Neuronal stem cell (in vitro differentiated cells): ENCODE measurements at regions not wholly inside any gene's neighbourhood (a gene's known extent, or its start where the extent isn't known, plus 50 kb on each side); places are given as distances from the start of the nearest gene placed in this dataset.

Source experiments
- DNase-seq: peaks from one replicate; pipeline ENCODE4 v3.0.0-alpha.2; 2013; ENCODE audit warnings: low spot score
- H2AFZ ChIP-seq: one replicate; pipeline ENCODE4 v1.6.1; 2013; ENCODE audit warnings: mild to moderate bottlenecking, low read length, inconsistent platforms
- H2AK5ac ChIP-seq: 2 replicates; pipeline ENCODE4 v1.6.1; 2013; ENCODE audit warnings: low read depth, mild to moderate bottlenecking, inconsistent platforms, low read length, moderate library complexity, mixed read lengths
- H2BK120ac ChIP-seq: 2 replicates; pipeline ENCODE4 v1.6.1; 2013; ENCODE audit warnings: low read depth, mild to moderate bottlenecking, inconsistent platforms, low read length, moderate library complexity, mixed read lengths
- H2BK12ac ChIP-seq: one replicate; pipeline ENCODE4 v1.6.1; 2013; ENCODE audit warnings: low read length, inconsistent platforms
- H2BK15ac ChIP-seq: 2 replicates; pipeline ENCODE4 v1.6.1; 2013; ENCODE audit warnings: mild to moderate bottlenecking, low read length, inconsistent platforms, mixed read lengths
- H2BK5ac ChIP-seq: one replicate; pipeline ENCODE4 v1.6.1; 2013; ENCODE audit warnings: inconsistent platforms, mild to moderate bottlenecking, low read length, moderate library complexity
- H3K14ac ChIP-seq: one replicate; pipeline ENCODE4 v1.6.1; 2013; ENCODE audit warnings: low read length, inconsistent platforms
- H3K18ac ChIP-seq: 2 replicates; pipeline ENCODE4 v1.6.1; 2013; ENCODE audit warnings: low read length, inconsistent platforms
- H3K23ac ChIP-seq: 2 replicates; pipeline ENCODE4 v1.6.1; 2013; ENCODE audit warnings: low read depth, mild to moderate bottlenecking, mixed read lengths, low read length, inconsistent platforms; ENCODE audit not compliant: poor library complexity
- H3K27ac ChIP-seq: replicated peaks from 3 replicates; pipeline ENCODE4 v1.5.1; 2013; ENCODE audit warnings: low read length, inconsistent platforms
- H3K27me3 ChIP-seq, 3 experiments: 2 replicates each; pipeline ENCODE4 v1.6.1; 2013; ENCODE audit warnings: low read length in 3 of 3, mild to moderate bottlenecking in 2 of 3, inconsistent platforms in 1 of 3, low read depth in 1 of 3, mixed read lengths in 1 of 3, moderate library complexity in 1 of 3; ENCODE audit not compliant: control insufficient read depth in 3 of 3, insufficient read depth in 3 of 3
- H3K36me3 ChIP-seq, 2 donors: replicated peaks in 1 of 2; 2 replicates each; pipeline ENCODE4 v1.6.1; 2013; ENCODE audit warnings: low read length in 2 of 2; ENCODE audit not compliant: control insufficient read depth in 2 of 2, insufficient read depth in 2 of 2
- H3K4ac ChIP-seq: 2 replicates; pipeline ENCODE4 v1.6.1; 2013; ENCODE audit warnings: inconsistent platforms, mild to moderate bottlenecking, low read length, moderate library complexity
- H3K4me1 ChIP-seq, 2 donors: 1 replicate in 1 of 2; 2 replicates in 1 of 2; pipeline ENCODE4 v1.6.1; 2013; ENCODE audit warnings: low read length in 2 of 2, low read depth in 1 of 2; ENCODE audit not compliant: control insufficient read depth in 2 of 2, insufficient read depth in 1 of 2
- H3K4me2 ChIP-seq: one replicate; pipeline ENCODE4 v1.6.1; 2013; ENCODE audit warnings: mild to moderate bottlenecking, low read length, inconsistent platforms; ENCODE audit not compliant: insufficient read depth, poor library complexity, severe bottlenecking
- H3K4me3 ChIP-seq, 2 donors: 2 replicates each; pipeline ENCODE4 v1.5.1; 2013; ENCODE audit warnings: low read length in 2 of 2, mild to moderate bottlenecking in 2 of 2, inconsistent platforms in 1 of 2, moderate library complexity in 1 of 2
- H3K79me1 ChIP-seq: one replicate; pipeline ENCODE4 v1.6.1; 2013; ENCODE audit warnings: low read depth, mild to moderate bottlenecking, inconsistent platforms, low read length, moderate library complexity
- H3K9ac ChIP-seq: one replicate; pipeline ENCODE4 v1.6.1; 2013; ENCODE audit warnings: mild to moderate bottlenecking, low read depth, low read length, inconsistent platforms; ENCODE audit not compliant: poor library complexity
- H3K9me3 ChIP-seq, 2 donors: replicated peaks in 1 of 2; 2 replicates each; pipeline versions ENCODE3 to v1.6.1; 2013; ENCODE audit warnings: low read length in 2 of 2, mild to moderate bottlenecking in 2 of 2, inconsistent platforms in 1 of 2, low read depth in 1 of 2, mixed read lengths in 1 of 2, moderate library complexity in 1 of 2; ENCODE audit not compliant: control insufficient read depth in 2 of 2, insufficient read depth in 1 of 2
- H4K8ac ChIP-seq: one replicate; pipeline ENCODE4 v1.6.1; 2013; ENCODE audit warnings: low read depth, mild to moderate bottlenecking, inconsistent platforms, low read length, moderate library complexity
- H4K91ac ChIP-seq: one replicate; pipeline ENCODE4 v1.6.1; 2013; ENCODE audit warnings: low read length, low read depth, mild to moderate bottlenecking, inconsistent platforms; ENCODE audit not compliant: poor library complexity
- WGBS, 2 donors: extraction: QIAGEN DNeasy Blood & Tissue Kit; methylation state at CpG; one replicate each; pipeline ENCODE4 v1.1.7; 2013; ENCODE audit warnings: missing lambda C conversion rate in 2 of 2, mixed read lengths in 1 of 2; ENCODE audit not compliant: insufficient read length in 2 of 2, insufficient replicate concordance in 1 of 2; ENCODE audit errors: extremely low coverage in 2 of 2; 5-methylcytosine and 5-hydroxymethylcytosine counted together

DNA sequence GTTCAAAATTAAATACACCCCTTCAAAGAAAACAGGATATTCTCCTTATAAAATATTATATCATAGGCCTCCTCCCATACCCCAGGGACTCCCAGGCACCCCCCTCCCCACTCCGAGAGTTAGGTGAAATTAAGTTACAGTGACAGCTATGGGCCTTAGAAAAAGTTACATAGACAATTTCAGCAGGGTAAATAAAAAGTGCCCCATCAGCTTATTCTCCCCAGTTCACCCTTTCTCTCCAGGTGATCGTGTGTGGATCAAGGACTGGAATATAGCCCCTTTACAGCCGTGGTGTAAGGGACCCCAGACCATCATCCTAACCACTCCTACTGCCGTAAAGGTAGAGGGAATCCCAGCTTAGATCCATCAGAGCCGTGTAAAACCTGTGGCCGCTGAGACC is 147.6 kb upstream of the FGF16 start:
- H4K91ac ChIP-seq = no peak overlapping the region
- H3K18ac ChIP-seq = no peak overlapping the region
- no peak overlapping the region for H2BK12ac ChIP-seq
- H2AFZ ChIP-seq = no peak overlapping the region
- H3K4me1 ChIP-seq = no peaks in the 10 kb centered on the region
- H3K4me2 ChIP-seq = no peak overlapping the region
- H3K79me1 ChIP-seq = no peaks in the 10 kb centered on the region
- H4K8ac ChIP-seq = no peak overlapping the region
- H3K27me3 ChIP-seq = no peaks in the 10 kb centered on the region
- no peak overlapping the region for H2BK5ac ChIP-seq
- H3K4ac ChIP-seq = no peak overlapping the region
- no peak overlapping the region for H2AK5ac ChIP-seq
- H2BK120ac ChIP-seq = no peak overlapping the region
- no peak overlapping the region for H3K9ac ChIP-seq
- no peak overlapping the region for H2BK15ac ChIP-seq
- H3K27ac ChIP-seq = no peak overlapping the region
- H3K4me3 ChIP-seq = no peak overlapping the region
- peaks cover 0 to 3% of the 10 kb centered on the region in 2 donors for H3K9me3 ChIP-seq
- H3K14ac ChIP-seq = no peak overlapping the region
- H3K36me3 ChIP-seq = no peaks in the 10 kb centered on the region
- no CpG with 5 or more reads among the region's 6 CpGs for WGBS, 2 donors
- DNase-seq = no peak
- H3K23ac ChIP-seq = no peak overlapping the region

DNA sequence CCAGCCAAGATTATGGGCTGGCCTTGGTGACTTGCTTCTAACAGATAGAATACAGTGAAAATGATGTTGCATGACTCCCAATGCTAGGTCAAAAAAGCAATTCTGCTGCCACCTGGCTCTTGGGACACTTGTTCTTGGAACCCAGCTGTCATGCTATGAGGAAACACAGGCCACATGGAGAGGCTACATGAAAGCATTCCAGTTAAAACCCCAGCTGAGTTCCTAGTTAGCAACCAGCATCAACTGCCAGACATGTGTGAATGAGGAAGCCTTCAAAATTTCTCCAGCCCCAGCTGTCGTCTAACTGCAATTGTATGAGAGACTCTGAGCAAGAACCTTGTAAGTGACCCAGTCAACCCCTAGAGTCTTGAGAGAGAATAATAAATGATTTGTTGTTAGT is 105.2 kb upstream of the FGF16 start:
- no peak overlapping the region for H3K4me3 ChIP-seq
- no peaks in the 10 kb centered on the region for H3K9me3 ChIP-seq
- H3K4ac ChIP-seq = no peak overlapping the region
- no peak overlapping the region for H2BK5ac ChIP-seq
- no peak overlapping the region for H2BK120ac ChIP-seq
- H2BK15ac ChIP-seq = no peak overlapping the region
- H2BK12ac ChIP-seq = no peak overlapping the region
- no CpG with 5 or more reads among the region's 1 CpG for WGBS, 2 donors
- no peak overlapping the region for H3K4me2 ChIP-seq
- no peak overlapping the region for H4K91ac ChIP-seq
- no peaks in the 10 kb centered on the region for H3K79me1 ChIP-seq
- no peaks in the 10 kb centered on the region for H3K4me1 ChIP-seq
- no peaks in the 10 kb centered on the region for H3K36me3 ChIP-seq
- H4K8ac ChIP-seq = no peak overlapping the region
- no peaks in the 10 kb centered on the region for H3K27me3 ChIP-seq
- H2AFZ ChIP-seq = no peak overlapping the region
- DNase-seq = no peak
- H2AK5ac ChIP-seq = no peak overlapping the region
- no peak overlapping the region for H3K14ac ChIP-seq
- H3K23ac ChIP-seq = no peak overlapping the region
- H3K27ac ChIP-seq = no peak overlapping the region
- H3K9ac ChIP-seq = no peak overlapping the region
- H3K18ac ChIP-seq = no peak overlapping the region

- H3K4ac ChIP-seq = no peak overlapping the region
- no peak overlapping the region for H2AK5ac ChIP-seq
- H3K27me3 ChIP-seq = no peaks in the 10 kb centered on the region
- H3K23ac ChIP-seq = no peak overlapping the region
- H2BK5ac ChIP-seq = no peak overlapping the region
- no CpG with 5 or more reads among the region's 1 CpG for WGBS, 2 donors
- no peak overlapping the region for H3K4me2 ChIP-seq
- no peaks in the 10 kb centered on the region for H3K36me3 ChIP-seq
- H3K27ac ChIP-seq = no peak overlapping the region
- H3K4me1 ChIP-seq = no peaks in the 10 kb centered on the region
- no peak overlapping the region for H2BK12ac ChIP-seq
- no peaks in the 10 kb centered on the region for H3K9me3 ChIP-seq
- no peak overlapping the region for H2AFZ ChIP-seq
- no peak overlapping the region for H3K9ac ChIP-seq
- H2BK15ac ChIP-seq = no peak overlapping the region
- no peak for DNase-seq
- no peak overlapping the region for H3K18ac ChIP-seq
- H3K14ac ChIP-seq = no peak overlapping the region
- H3K4me3 ChIP-seq = no peak overlapping the region
- H4K8ac ChIP-seq = no peak overlapping the region
- no peak overlapping the region for H2BK120ac ChIP-seq
- no peak overlapping the region for H4K91ac ChIP-seq
- H3K79me1 ChIP-seq = no peaks in the 10 kb centered on the region
Observed at GRCh38 chrX:77346859-77347258, 100.3 kb upstream of the FGF16 start.

DNA sequence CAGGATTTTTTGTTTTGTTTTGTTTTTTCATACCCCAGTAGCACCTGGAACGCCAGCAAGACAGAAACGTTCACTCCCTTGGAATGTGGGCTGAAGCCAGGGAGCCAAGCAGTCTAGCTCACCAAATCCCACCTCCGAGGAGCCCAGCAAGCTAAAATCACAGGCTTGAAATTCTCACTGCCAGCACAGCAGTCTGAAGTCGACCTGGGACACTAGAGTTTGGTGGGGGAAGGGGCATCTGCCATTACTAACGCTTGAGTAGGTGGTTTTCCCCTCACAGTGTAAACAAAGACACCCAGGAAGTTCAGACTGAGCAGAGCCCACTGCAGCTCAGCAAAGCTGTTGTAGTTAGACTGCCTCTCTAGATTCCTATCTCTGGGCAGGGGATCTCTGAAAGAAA is 99.6 kb upstream of the FGF16 start:
- H3K27me3 ChIP-seq = no peaks in the 10 kb centered on the region
- H3K79me1 ChIP-seq = no peaks in the 10 kb centered on the region
- H2AK5ac ChIP-seq = no peak overlapping the region
- H3K4me1 ChIP-seq = no peaks in the 10 kb centered on the region
- H3K9me3 ChIP-seq = no peaks in the 10 kb centered on the region
- H3K4me2 ChIP-seq = no peak overlapping the region
- H4K8ac ChIP-seq = no peak overlapping the region
- no peak overlapping the region for H4K91ac ChIP-seq
- no CpG with 5 or more reads among the region's 5 CpGs for WGBS, 2 donors
- H3K14ac ChIP-seq = no peak overlapping the region
- no peak for DNase-seq
- H3K9ac ChIP-seq = no peak overlapping the region
- no peak overlapping the region for H2BK5ac ChIP-seq
- H2BK15ac ChIP-seq = no peak overlapping the region
- no peak overlapping the region for H2BK12ac ChIP-seq
- no peak overlapping the region for H3K4ac ChIP-seq
- H3K4me3 ChIP-seq = no peak overlapping the region
- H3K23ac ChIP-seq = no peak overlapping the region
- no peaks in the 10 kb centered on the region for H3K36me3 ChIP-seq
- H2BK120ac ChIP-seq = no peak overlapping the region
- H2AFZ ChIP-seq = no peak overlapping the region
- H3K27ac ChIP-seq = no peak overlapping the region
- H3K18ac ChIP-seq = no peak overlapping the region
